GM19468 (cell line): ENCODE measurements at regions not wholly inside any gene's neighbourhood (a gene's known extent, or its start where the extent isn't known, plus 50 kb on each side); places are given as distances from the start of the nearest gene placed in this dataset.
"Not testable (repeated sequence)": the region's sequence is repeated elsewhere in the genome, so short reads cannot be mapped to it uniquely, and the experiment has no call there.

Experiments used
- ATAC-seq: cut with Tn5 transposase; IDR thresholded peaks from one replicate; pipeline ENCODE4 v1.9.1; 2021; ENCODE audit warnings: mild to moderate bottlenecking, moderate library complexity, moderate number of reproducible peaks; ENCODE audit not compliant: unreplicated experiment; ENCODE audit errors: extremely low read depth

GRCh38 chr17:30713805-30714204, 110.7 kb downstream of the CRLF3 start:
- not testable (repeated sequence) for ATAC-seq

DNA sequence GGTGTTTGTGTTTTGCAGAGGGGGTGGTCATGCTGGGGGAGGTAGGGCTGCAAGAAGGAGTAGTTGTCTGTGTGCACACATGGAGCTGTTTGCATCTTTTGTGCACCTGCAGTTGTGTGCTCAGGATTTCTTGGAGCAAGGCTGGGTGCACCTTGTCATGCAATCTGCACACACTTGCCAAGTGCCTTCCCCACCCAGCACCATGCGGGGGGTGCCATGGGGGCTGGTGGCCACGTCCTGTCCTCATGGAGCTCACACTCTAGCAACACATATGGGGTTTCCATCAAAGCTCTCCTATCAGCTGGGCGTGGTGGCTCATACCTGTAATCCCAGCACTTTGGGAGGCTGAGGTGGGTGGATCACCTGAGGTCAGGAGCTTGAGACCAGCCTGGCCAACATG, 111.6 kb downstream of the CRLF3 start:
- not testable (repeated sequence) for ATAC-seq

DNA sequence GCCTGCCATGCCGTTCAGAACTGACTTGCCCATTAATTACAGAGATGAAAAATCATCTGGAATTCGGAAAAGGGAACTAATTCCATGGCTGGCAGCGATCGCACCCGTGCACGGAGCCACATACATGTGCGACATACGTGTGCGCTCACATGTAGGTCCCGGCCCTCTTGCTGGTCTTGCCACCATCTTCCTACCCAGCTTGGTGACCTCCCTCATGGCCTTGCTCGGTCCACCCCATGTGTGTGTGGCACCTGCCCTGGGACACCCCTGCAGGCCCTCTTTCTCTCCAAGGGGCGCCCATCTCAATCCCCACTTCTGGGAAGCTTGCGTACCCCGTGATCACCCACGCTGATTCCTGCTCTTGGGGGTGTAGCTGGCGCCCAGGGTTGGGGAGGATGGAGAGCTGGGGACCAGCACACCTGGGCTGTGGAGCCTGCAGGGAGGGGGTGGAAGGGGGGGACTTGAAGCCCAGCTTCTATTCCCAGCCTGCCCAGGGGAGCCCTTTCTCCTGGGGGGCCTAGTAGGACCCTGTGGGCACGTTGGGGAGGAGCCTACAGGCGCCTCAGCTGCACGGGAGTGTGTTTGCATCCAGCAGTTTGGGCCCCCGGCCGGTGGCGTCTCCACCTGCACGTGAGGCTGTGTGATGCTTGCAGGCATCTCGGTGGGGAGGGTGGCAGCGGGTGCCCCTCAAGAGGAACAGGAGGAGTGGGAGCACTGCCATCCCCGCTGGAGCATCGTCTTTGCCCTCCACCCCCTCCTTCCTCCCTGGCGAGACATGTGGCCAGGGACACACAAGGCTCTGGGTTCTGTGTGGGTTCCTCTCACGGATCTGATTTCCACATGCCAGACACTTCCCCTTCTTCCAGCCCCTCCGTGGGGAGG, 112.6 kb downstream of the CRLF3 start:
- ATAC-seq = not testable (repeated sequence)

DNA sequence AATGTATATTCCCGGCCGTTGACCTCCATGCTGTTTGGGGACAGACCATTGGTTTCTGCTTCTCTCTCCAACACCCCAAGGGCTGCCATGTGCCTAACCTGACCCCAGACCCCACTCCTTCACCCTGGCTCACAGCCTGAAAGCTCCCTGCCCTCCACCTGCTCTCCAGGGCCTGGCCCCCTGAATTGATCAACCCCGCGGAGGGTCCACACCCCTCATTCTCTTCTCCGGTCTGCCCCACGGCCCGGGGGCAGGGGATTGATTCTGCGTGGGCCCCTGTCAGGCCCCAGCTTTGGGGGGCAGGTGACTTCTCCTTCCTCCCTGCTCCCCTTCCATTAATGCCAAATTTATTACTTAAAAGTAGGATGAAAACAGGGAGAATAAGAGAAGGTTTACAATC, 113.3 kb downstream of the CRLF3 start:
- ATAC-seq = not testable (repeated sequence)

GRCh38 chr17:30710276-30711088, 114.0 kb downstream of the CRLF3 start:
- ATAC-seq = not testable (repeated sequence)

- ATAC-seq = not testable (repeated sequence)
Measured at GRCh38 chr17:30709561-30710275, 114.8 kb downstream of the CRLF3 start.

GRCh38 chr17:30709096-30709495, 115.4 kb downstream of the CRLF3 start:
- ATAC-seq = not testable (repeated sequence)

- ATAC-seq = not testable (repeated sequence)
Measured at GRCh38 chr17:30708241-30709078, 116.0 kb downstream of the CRLF3 start.

GRCh38 chr17:30707724-30708240, 116.7 kb downstream of the CRLF3 start:
- ATAC-seq = not testable (repeated sequence)

DNA sequence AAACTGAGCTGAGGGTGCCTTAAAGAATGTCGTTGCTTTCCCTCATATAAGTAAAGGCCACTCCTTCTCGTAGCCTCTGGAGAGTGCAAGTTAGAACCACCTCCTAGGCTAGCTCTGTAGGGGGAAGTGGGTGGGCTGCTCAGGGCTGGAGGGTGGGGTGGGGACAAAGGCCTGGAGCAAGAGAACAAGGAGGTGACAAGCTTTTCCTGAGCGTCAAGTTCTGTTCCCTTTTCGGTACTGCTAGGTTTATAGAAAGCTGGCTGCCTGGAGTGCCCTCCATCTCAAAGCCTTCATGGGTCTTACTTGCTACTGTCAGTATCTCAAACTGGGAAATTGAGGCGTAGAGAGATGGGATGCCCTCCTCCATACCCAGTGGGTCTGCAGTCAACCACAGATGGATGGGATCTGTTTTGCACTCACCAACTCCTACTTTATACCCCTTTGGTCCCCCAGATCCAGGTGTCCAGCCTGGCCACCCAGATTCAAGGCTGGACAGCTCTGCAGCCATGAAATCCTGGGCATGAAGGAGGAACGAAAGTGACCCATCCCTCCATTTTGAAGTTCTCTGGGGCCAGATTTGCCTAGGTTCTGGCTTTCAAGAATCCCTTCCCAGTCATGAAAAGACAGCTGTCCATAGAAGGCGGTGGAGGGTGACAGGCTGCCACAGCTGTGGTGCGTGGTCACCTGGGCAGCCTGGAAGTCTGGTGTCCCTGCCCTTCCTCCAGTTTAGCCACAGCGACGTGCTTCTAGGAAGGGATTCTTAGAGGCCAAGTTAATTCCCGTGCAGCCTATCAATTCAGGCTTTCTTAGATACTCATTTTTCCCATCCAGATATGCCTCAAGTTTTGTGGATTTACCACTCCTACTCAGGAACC, 117.8 kb downstream of the CRLF3 start:
- not testable (repeated sequence) for ATAC-seq

DNA sequence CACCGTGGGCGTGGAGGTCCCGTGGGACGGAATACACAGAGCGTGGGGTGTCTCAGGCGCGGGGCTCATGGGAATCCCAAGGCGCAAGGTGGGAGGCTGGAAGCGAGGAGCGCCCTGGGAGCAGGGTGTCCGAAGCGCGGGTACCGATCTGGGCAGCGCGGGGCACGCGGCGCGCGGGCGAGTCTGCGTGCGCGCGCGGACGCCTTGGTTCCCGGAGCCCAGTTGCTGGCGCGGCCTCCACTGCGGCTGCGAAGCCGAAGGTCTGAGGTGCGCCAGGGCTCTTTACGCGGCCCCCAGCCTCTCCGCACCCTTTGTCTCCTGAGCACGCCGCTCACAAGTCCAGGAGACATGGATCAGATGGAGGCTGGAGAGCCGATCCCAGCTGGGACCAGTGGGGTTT, 118.5 kb downstream of the CRLF3 start:
- not testable (repeated sequence) for ATAC-seq

DNA sequence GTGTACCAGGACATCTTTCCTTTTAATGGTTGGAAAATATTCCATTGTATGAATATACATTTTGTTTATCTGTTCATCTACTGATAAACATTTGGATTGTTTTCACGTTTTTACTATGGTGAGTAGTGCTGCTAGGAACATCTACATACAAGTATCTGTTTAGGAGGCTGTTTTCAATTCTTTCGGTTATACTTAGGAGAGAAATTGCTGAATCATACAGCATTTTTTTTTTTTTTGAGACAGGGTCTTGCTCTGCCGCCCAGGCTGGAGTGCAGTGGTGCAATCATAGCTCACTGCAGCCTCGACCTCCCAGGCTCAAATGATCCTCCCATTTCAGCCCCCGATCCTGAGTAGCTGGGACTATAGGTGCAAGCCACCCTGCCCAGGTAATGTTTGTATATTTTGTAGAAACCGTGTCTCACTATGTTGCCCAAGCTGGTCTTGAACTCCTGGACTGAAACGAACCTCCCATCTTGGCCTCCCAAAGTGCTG, 122.9 kb downstream of the CRLF3 start:
- no peak for ATAC-seq

DNA sequence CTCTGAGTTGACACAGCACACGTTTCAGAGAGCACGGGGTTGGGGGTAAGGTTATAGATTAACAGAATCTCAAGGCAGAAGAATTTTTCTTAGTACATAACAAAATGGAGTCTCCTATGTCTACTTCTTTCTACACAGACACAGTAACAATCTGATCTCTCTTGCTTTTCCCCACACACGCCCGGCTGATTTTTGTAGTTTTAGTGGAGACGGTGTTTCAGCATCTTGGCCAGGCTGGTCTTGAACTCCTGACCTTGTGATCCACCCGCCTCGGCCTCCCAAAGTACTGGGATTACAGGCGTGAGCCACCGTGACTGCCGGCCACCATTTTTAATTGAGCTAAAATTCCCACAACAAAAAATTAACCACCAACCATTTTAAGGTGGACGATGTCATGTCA, 123.7 kb downstream of the CRLF3 start:
- ATAC-seq = not testable (repeated sequence)

- not testable (repeated sequence) for ATAC-seq
Measured at GRCh38 chr17:30697619-30698460, 126.7 kb downstream of the CRLF3 start.

DNA sequence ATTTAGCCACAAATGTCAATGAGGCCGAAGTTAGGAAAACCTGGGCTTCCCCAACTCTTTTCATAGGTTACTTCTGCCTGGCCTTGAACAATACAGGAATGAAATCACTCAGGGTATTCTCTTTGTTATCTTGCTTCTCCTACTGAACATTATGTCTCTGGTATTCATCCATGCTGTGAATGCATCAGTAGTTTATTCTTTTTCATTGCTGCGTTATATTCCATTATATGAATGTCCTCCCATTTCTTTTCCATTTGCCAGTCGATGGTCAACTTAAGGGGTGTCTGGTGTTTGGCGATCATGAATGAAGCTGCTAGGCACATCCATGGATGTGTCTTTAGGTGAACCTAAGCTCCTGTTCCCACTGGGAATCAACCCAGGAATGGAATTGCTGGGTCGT, 128.3 kb downstream of the CRLF3 start:
- ATAC-seq = no peak

- not testable (repeated sequence) for ATAC-seq
Measured at GRCh38 chr17:30695265-30695811, 129.2 kb downstream of the CRLF3 start.

GRCh38 chr17:30693772-30694171, 130.7 kb downstream of the CRLF3 start:
- not testable (repeated sequence) for ATAC-seq
